Activated naive CD8-positive, alpha-beta T cell treated with anti-CD3 and anti-CD28 coated beads, Interleukin-2, amount 50 U/mL, for 24 hours (primary cell): ENCODE measurements at regions not wholly inside any gene's neighbourhood (a gene's known extent, or its start where the extent isn't known, plus 50 kb on each side); places are given as distances from the start of the nearest gene placed in this dataset.
A peak's percentile ranks its signal among the peaks of the same experiment; 100 is the strongest.

Experiments
- ATAC-seq: fragments of 150-1000 bp; cut with Tn5 transposase; one replicate; pipeline ENCODE4 v1.10.0; 2021
- DNase-seq: peaks from one replicate; pipeline ENCODE4 v3.0.0; 2021
- H3K27ac Mint-ChIP-seq: one replicate; pipeline ENCODE4 v1.8.0; 2021; ENCODE audit warnings: mild to moderate bottlenecking, mixed read lengths
- H3K27me3 Mint-ChIP-seq: one replicate; pipeline ENCODE4 v1.8.0; 2021; ENCODE audit warnings: mixed read lengths
- H3K36me3 Mint-ChIP-seq: one replicate; pipeline ENCODE4 v1.8.0; 2021; ENCODE audit warnings: low read depth, mixed read lengths
- H3K4me1 Mint-ChIP-seq: one replicate; pipeline ENCODE4 v1.8.0; 2021; ENCODE audit warnings: mixed read lengths
- H3K4me3 Mint-ChIP-seq: one replicate; pipeline ENCODE4 v1.8.0; 2021; ENCODE audit warnings: mild to moderate bottlenecking, moderate library complexity, mixed read lengths
- H3K9me3 Mint-ChIP-seq: one replicate; pipeline ENCODE4 v1.8.0; 2021; ENCODE audit warnings: mixed read lengths

DNA sequence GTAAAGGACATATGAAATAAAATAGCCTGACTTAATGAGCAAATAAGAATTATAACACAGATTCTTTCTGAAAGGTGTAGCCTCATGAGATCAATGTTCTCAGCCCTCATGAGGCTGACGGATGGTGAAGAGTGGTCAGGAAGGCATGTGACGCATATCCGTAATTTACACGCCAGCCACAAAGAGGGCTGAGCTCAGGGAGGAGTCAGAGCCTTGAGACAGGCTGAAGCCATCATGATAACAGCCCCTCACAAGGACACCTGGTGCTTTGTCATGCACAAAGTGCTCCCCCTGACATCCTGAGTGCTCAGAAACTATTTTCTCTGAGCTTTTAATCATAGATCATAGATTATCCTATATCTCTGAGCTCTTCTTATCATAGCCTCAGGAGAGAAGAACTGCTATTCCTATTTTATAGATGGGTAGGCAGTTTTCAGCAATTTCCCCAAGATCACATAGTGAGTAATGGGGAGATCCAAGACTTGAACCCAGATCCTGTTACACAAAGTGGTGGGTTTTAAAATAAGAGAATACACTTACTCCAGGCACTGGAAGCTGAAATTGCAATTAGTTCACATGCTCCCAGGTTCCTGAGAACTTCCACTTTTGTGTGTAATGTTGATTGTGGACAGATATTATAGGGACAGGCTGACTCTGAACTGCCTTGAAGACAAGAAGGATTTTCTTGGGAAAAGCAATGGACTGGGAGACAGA is 267.1 kb downstream of the RPLP1 start:
- H3K4me1 Mint-ChIP-seq, result peaks cover 94% of the 10 kb centered on the region
- DNase-seq (peak; percentile 60), ATAC-seq (peak; percentile 85)
- H3K27me3 Mint-ChIP-seq, result peaks cover 4% of the 10 kb centered on the region
- H3K4me3 Mint-ChIP-seq, result no peak overlapping the region
- peak overlapping the region; percentile 70 for H3K27ac Mint-ChIP-seq
- no peaks in the 10 kb centered on the region for H3K9me3 Mint-ChIP-seq
- no peaks in the 10 kb centered on the region for H3K36me3 Mint-ChIP-seq

DNA sequence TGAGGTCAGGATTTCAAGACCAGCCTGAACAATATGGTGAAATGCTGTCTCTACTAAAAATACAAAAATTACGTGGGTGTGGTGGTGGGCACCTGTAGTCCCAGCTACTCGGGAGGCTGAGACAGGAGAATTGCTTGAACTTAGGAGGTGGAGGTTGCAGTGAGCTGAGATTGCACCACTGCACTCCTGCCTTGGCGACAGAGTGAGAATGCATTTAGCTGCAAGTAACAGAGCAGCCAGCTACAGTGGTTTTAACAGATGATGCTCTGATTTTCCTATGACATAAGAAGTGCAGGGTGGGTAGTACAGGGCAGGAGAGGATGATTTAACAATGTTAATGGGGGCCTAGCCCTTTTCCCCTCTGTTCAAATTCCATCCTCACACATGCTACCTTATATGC is 267.9 kb downstream of the RPLP1 start:
- H3K4me3 Mint-ChIP-seq, result peak overlapping the region; percentile 39
- no peaks in the 10 kb centered on the region for H3K9me3 Mint-ChIP-seq
- peaks cover 4% of the 10 kb centered on the region for H3K27me3 Mint-ChIP-seq
- DNase-seq (no peak), ATAC-seq (no peak)
- H3K27ac Mint-ChIP-seq, result peak overlapping the region; percentile 22
- H3K36me3 Mint-ChIP-seq, result no peaks in the 10 kb centered on the region
- peaks cover 94% of the 10 kb centered on the region for H3K4me1 Mint-ChIP-seq

DNA sequence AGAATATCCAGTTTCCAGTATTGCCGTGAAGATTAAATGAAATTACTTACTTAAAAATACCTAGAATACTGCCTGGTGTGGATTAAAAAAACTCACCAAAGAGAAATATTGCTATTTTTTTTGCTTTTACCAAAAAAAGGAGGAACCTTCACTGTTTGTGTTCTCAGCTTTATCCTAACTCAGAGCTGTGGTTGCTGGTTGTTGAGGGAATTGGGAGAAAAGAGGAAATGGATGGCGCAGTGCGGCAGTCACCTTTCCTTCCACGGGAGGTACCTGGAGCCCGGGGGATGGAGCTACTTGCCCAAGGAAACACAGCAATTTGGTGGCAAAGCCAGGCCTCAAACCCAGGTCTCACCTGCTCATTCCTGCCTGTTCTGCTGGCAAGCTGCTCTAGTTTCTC is 270.3 kb downstream of the RPLP1 start:
- H3K9me3 Mint-ChIP-seq, result no peaks in the 10 kb centered on the region
- no peak for ATAC-seq
- H3K27me3 Mint-ChIP-seq, result peaks cover 3% of the 10 kb centered on the region
- H3K27ac Mint-ChIP-seq, result no peak overlapping the region
- DNase-seq, result no peak
- H3K4me1 Mint-ChIP-seq, result peaks cover 89% of the 10 kb centered on the region
- no peak overlapping the region for H3K4me3 Mint-ChIP-seq
- no peaks in the 10 kb centered on the region for H3K36me3 Mint-ChIP-seq

DNA sequence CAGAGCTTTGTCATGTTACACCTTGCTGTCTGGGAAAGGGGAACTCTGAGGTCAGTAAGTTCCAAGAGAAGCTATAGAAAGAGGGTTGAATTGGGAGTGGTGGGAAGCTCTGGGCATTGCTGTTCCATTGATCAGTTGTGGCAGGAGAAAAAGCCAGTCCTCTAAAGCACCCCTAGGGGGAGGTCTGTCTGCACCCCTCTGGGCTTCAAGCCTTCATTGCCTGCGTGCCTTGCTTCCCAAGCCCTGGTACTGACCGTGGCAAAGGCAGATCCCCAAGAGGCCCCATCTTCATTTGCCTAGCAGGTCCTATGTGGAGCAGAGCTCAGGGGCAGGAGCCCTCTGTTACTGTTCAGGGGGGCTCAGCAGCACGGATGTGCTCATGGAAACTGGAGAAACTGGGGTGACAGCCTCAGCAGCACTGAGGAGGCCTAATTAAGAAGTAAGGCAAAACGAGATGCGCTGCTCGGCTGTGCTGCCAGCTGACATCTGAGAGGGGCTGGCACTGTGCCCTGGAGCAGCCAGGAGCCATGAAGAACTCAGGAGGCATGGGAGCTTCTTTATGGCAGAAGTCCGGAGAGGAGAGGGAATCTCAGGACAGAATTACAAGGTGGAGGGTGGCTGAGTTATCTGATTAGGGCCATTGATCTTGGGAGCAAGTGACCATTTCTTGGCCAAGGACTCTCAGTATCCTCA is 270.9 kb downstream of the RPLP1 start:
- Mint-ChIP-seq H3K4me3 (no peak overlapping the region), H3K27me3 (peaks cover 5% of the 10 kb centered on the region), H3K4me1 (peaks cover 85% of the 10 kb centered on the region), H3K27ac (no peak overlapping the region), H3K36me3 (no peaks in the 10 kb centered on the region), H3K9me3 (no peaks in the 10 kb centered on the region)
- DNase-seq (no peak), ATAC-seq (no peak)

DNA sequence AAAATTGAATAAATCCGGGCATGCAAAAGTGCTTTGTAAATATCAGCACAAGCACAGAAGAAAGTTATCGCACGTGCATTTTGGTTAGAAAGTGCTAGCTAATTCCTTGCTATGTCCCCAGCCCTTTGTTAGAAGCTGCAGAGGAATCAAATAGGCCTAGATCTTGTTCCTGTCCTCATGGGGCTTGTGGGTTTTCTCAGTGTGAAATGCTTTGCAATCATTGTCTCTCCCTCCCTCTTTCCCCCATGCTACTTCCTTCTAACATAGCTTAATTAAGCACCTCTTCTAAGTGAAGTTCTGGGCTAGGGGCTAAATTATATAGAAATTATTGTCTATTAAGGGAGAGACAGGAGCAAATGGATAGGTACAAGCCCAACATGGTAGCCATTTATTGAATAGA is 271.7 kb downstream of the RPLP1 start:
- H3K4me1 Mint-ChIP-seq, result peaks cover 84% of the 10 kb centered on the region
- no peak overlapping the region for H3K27ac Mint-ChIP-seq
- no peak overlapping the region for H3K4me3 Mint-ChIP-seq
- H3K9me3 Mint-ChIP-seq, result no peaks in the 10 kb centered on the region
- ATAC-seq (no peak), DNase-seq (no peak)
- H3K36me3 Mint-ChIP-seq, result no peaks in the 10 kb centered on the region
- peaks cover 5% of the 10 kb centered on the region for H3K27me3 Mint-ChIP-seq

DNA sequence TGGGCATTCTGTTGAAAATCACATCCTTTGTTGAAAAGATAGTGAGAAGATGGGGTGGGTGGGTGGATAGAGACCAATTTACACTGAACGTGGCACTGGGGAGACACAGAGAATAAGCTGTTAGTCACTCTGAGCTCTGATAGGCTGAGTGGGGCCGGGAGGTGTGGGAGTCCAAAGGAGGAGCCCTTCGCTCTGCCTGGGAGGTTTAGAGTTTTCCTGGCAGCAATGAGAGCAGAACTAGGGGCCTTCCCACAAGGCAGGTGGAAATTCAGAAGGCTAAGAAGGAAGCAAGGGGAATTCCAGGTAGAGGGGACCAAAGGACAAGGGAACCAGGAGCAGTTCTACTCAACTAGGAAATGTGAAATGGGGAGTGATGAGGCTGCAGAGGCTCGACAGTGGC is 272.7 kb downstream of the RPLP1 start:
- ATAC-seq (peak; percentile 65), DNase-seq (no peak)
- H3K9me3 Mint-ChIP-seq, result no peaks in the 10 kb centered on the region
- peaks cover 75% of the 10 kb centered on the region for H3K4me1 Mint-ChIP-seq
- H3K27ac Mint-ChIP-seq, result no peak overlapping the region
- no peaks in the 10 kb centered on the region for H3K36me3 Mint-ChIP-seq
- no peak overlapping the region for H3K4me3 Mint-ChIP-seq
- H3K27me3 Mint-ChIP-seq, result peaks cover 5% of the 10 kb centered on the region

DNA sequence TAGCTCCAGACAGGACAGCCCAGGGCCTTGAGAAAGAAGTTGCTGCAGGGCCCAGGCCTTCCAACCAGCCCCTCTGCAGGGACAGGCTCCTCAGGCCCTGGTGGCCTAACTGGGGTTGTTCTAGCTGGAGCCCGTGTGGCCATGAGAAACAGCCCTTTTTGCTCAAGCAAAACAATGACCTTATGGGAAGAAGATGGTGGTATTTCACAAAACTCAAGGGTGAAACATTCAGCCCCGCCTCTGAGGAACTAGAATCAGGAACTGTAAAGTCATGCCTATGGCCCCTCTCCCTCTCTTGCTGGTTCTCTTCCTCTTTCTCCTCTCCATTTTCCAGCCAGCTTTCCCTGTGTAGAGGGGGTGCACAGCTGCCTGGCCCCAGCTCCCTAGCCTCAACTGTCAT is 273.3 kb downstream of the RPLP1 start:
- DNase-seq, result no peak
- no peak for ATAC-seq
- Mint-ChIP-seq H3K27me3 (peaks cover 8% of the 10 kb centered on the region), H3K4me1 (peaks cover 68% of the 10 kb centered on the region), H3K36me3 (no peaks in the 10 kb centered on the region), H3K27ac (no peak overlapping the region), H3K4me3 (no peak overlapping the region), H3K9me3 (no peaks in the 10 kb centered on the region)

DNA sequence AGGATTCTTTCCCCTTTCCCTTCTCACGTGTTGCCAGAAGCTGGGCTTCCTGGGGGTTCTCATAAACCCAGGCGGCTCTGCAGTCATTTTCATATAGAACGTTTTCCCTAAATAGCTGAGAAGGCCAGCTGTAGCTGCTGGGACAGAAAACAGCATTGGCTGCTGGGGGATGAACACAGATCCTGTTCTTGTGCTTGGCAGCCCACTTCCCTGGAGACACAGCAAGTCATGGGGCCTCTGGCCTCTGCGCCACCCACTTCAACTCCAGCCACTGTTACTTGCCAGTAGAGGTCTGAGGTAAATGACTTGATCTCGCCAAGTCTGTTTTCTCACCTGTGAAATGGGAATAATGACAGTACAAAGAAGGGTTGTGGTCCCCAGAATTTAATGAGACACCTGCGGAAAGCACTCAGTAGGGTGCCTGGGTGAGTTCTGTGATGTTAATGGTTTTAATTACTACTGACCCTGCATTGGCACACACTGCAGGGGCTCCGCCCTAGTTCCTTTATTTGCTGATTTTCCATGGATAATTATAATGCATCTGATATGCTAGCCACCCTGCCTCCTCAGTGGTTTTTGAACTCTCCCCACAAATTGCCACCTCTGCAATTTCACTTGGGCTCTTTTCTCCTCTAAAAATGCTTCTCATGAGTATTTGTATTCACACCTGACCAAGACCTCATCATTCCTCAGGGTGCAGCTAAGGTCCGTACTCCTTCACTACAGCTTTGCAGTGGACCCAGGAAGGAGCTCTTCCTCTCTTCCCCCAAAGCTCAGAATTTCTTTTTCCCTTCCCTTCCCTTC is 274.7 kb downstream of the RPLP1 start:
- Mint-ChIP-seq H3K4me3 (no peak overlapping the region), H3K27ac (no peak overlapping the region), H3K36me3 (no peaks in the 10 kb centered on the region), H3K27me3 (peaks cover 11% of the 10 kb centered on the region), H3K4me1 (peaks cover 55% of the 10 kb centered on the region), H3K9me3 (no peaks in the 10 kb centered on the region)
- DNase-seq (no peak), ATAC-seq (no peak)

DNA sequence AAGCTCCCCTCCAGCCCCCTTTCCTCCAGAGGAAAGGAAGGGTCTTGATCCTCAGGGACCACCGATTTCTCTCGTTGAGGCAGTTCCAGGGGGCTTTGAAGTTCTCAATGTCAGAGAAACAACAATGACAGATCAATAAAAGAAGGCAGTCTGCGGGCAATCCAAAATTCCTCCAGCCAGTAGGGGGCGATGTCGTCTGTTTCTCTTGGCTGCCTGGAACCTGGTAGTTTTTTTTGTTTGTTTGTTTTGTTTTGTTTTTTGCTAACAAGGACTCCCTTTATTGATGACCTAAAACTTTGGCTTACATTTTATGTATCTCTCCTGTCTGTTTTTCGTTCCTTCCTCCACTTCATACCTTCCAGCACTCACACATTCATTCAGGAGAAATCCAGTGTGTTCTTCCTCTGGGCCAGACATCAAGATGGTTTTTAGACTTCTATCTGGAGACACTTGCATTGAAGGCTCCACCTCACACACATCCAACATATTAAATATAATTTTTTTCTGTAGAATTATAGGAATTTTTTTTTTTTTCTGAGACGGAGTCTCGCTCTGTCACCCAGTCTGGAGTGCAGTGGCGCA is 276.6 kb downstream of the RPLP1 start:
- Mint-ChIP-seq H3K36me3 (no peaks in the 10 kb centered on the region), H3K27ac (peak overlapping the region; percentile 63), H3K4me1 (peaks cover 40% of the 10 kb centered on the region), H3K9me3 (no peaks in the 10 kb centered on the region), H3K4me3 (no peak overlapping the region), H3K27me3 (peaks cover 13% of the 10 kb centered on the region)
- ATAC-seq (no peak), DNase-seq (peak; percentile 80)

DNA sequence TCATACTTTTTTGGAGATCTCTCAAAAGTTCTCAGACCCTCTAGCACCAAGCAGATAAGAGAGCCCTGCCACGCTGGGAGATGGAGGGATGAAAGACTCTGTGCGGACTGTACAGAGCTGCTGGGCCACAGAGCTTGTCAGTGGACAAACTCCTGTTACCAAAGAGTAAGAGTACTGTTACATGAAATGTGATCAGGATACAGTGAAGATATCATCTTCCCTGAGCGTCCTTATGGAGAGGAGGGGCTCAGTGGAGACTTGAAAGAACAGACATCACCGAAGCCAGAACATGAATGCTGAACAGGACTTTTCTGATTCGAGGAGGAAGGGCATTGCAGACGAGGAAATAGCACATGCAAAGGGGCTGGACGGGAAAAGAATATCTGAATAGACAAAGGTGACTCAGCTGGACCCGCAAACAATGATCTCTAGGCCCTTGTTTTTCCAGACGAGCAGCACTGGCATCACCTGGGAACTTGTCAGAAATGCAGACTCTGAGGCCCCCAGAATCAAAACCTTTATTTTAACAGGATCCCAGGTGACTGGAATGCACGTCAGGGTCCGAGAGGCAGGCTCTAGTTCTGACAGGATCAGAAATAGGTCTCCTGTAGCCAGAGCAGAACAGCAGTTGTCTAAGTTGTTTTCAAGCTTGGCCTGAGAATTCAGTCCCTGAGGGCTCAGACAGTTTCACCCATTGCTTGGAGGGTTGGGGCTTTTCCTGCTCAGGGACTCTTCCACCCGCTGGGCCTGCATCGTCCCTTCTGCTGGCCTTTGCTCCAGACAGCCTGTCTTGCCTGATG is 277.9 kb downstream of the RPLP1 start:
- Mint-ChIP-seq H3K27me3 (peaks cover 19% of the 10 kb centered on the region), H3K36me3 (no peaks in the 10 kb centered on the region), H3K27ac (no peak overlapping the region), H3K4me3 (no peak overlapping the region), H3K9me3 (no peaks in the 10 kb centered on the region), H3K4me1 (peaks cover 29% of the 10 kb centered on the region)
- ATAC-seq, result no peak
- DNase-seq, result no peak

DNA sequence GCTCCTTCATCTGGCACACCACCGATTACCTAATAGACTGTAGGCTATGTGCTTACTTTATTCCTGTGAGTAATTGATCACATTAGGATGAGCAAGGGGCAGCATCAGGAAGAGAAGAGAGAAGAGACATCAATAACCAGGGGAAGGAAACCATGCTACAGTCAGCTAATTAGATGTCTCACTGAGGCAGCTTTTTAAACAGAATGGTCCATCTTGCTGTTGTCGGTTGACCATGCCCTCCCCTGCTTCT is 278.4 kb downstream of the RPLP1 start:
- Mint-ChIP-seq H3K27ac (no peak overlapping the region), H3K36me3 (no peaks in the 10 kb centered on the region), H3K4me3 (no peak overlapping the region), H3K9me3 (no peaks in the 10 kb centered on the region), H3K27me3 (peaks cover 20% of the 10 kb centered on the region), H3K4me1 (peaks cover 24% of the 10 kb centered on the region)
- DNase-seq, result no peak
- ATAC-seq, result no peak

DNA sequence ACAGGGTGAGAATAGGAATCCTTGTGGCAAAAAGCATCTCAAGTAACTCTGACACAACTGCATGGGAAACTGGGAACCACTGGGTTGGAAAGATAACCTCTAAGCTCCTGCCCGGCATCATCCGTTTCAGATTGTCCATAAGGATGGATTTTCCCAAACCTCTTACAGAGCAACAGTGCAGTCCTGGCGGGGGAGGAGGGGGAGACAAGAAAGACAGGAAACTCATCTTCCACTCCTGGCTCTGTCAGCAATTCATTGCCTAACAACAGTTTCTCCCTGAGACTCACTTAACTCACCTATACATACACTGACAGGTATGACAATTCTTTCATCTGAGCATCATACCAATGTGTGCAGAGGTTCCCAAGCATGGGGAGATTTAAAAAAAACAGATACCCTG is 279.0 kb downstream of the RPLP1 start:
- ATAC-seq (no peak), DNase-seq (no peak)
- H3K4me1 Mint-ChIP-seq, result peaks cover 18% of the 10 kb centered on the region
- H3K4me3 Mint-ChIP-seq, result no peak overlapping the region
- no peak overlapping the region for H3K27ac Mint-ChIP-seq
- H3K27me3 Mint-ChIP-seq, result peaks cover 20% of the 10 kb centered on the region
- H3K9me3 Mint-ChIP-seq, result no peaks in the 10 kb centered on the region
- no peaks in the 10 kb centered on the region for H3K36me3 Mint-ChIP-seq

DNA sequence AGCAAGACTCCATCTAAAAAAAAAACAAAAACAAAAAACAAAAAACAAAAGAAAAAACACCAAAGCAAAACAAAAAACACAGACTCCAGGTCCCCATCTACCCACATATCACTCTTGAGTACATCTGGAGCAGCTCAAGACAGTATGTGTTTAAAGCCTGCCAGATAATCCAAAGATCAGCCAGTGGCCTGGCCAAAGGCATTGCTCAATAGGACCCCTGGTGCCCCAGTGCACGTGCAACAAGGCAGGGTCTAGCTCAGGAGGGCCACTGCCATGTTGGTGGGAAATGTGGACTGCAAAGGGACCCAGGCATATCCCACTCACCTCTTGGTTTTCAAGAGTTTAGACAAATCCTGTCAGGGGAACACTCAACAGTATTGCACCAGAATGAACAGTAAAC is 279.5 kb downstream of the RPLP1 start:
- peaks cover 22% of the 10 kb centered on the region for H3K27me3 Mint-ChIP-seq
- peaks cover 15% of the 10 kb centered on the region for H3K4me1 Mint-ChIP-seq
- no peaks in the 10 kb centered on the region for H3K9me3 Mint-ChIP-seq
- no peak overlapping the region for H3K27ac Mint-ChIP-seq
- DNase-seq (no peak), ATAC-seq (no peak)
- H3K36me3 Mint-ChIP-seq, result no peaks in the 10 kb centered on the region
- no peak overlapping the region for H3K4me3 Mint-ChIP-seq

DNA sequence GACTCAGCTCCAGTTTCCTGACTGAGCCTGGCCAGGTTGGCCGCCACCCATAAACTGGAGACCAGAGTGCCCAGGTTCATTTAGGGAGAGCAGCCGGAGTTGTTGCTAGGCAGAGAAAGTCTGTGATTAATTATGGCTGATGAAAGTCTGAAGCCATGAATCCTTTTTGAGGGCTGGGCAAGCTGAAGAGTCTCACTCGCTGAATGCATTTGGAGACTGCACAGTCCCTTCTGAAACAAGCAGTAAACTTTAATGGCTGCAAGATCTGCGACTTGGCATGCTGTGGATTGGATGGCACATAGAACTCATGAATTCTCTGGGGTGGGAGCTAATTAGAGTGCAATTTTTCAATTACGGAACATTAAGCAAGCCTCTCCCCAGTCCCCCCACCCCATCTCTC is 282.1 kb downstream of the RPLP1 start:
- H3K4me3 Mint-ChIP-seq, result no peak overlapping the region
- H3K9me3 Mint-ChIP-seq, result no peaks in the 10 kb centered on the region
- DNase-seq (no peak), ATAC-seq (no peak)
- no peak overlapping the region for H3K27ac Mint-ChIP-seq
- peaks cover 21% of the 10 kb centered on the region for H3K27me3 Mint-ChIP-seq
- no peaks in the 10 kb centered on the region for H3K4me1 Mint-ChIP-seq
- no peaks in the 10 kb centered on the region for H3K36me3 Mint-ChIP-seq
